ENCODE measurements at regions not wholly inside any gene's neighbourhood (a gene's known extent, or its start where the extent isn't known, plus 50 kb on each side); places are given as distances from the start of the nearest gene placed in this dataset.

- DNase-seq (ENCODE audit: low spot score), result no peak
- H3K4me3 ChIP-seq (ENCODE audit: low read depth, low read length, poor library complexity, severe bottlenecking), result no peak overlapping the region
- CTCF ChIA-PET, result no interaction called here
- H3K9me3 ChIP-seq (ENCODE audit: low read depth, low read length, poor library complexity, severe bottlenecking), result peaks cover 25% of the 10 kb centered on the region
- no TSS peak for BruUV-seq (replicated peaks)
- H3K4me1 ChIP-seq (ENCODE audit: insufficient read depth, low read length, poor library complexity, severe bottlenecking), result no peaks in the 10 kb centered on the region
- no peak for TF ChIP-seq CTCF (conservative IDR thresholded peaks at IDR 0.05; ENCODE audit: low read depth, low read length)
- TF ChIP-seq EZH2 (IDR thresholded peaks at IDR 0.05; ENCODE audit: borderline replicate concordance, low read depth, low read length, poor library complexity, severe bottlenecking), result no peak
- POLR2A ChIA-PET (ENCODE audit: low non-redundant PET), result no interaction called here
- intact Hi-C loops (cut with micrococcal nuclease; ENCODE audit: unreplicated experiment), result no loop called here
- H3K36me3 ChIP-seq (ENCODE audit: insufficient read depth, low read length, poor library complexity, severe bottlenecking), result no peaks in the 10 kb centered on the region
- no peaks in the 10 kb centered on the region for H3K27me3 ChIP-seq (replicated peaks; ENCODE audit: insufficient read depth, low read depth, low read length, poor library complexity)
- H3K27ac ChIP-seq (ENCODE audit: low read depth, low read length, poor library complexity, severe bottlenecking), result no peak overlapping the region
These were observed 536.7 kb upstream of the IMPG1 start for GRCh38 chr6:76609160-76609559.

- CTCF ChIA-PET, result no interaction called here
- H3K36me3 ChIP-seq (ENCODE audit: insufficient read depth, low read length, poor library complexity, severe bottlenecking), result no peaks in the 10 kb centered on the region
- H3K27me3 ChIP-seq (replicated peaks; ENCODE audit: insufficient read depth, low read depth, low read length, poor library complexity), result no peaks in the 10 kb centered on the region
- H3K9me3 ChIP-seq (ENCODE audit: low read depth, low read length, poor library complexity, severe bottlenecking), result peaks cover 6% of the 10 kb centered on the region
- H3K4me1 ChIP-seq (ENCODE audit: insufficient read depth, low read length, poor library complexity, severe bottlenecking), result no peaks in the 10 kb centered on the region
- TF ChIP-seq CTCF (conservative IDR thresholded peaks at IDR 0.05; ENCODE audit: low read depth, low read length), result no peak
- no peak for TF ChIP-seq EZH2 (IDR thresholded peaks at IDR 0.05; ENCODE audit: borderline replicate concordance, low read depth, low read length, poor library complexity, severe bottlenecking)
- BruUV-seq (replicated peaks), result no TSS peak
- no peak for DNase-seq (ENCODE audit: low spot score)
- POLR2A ChIA-PET (ENCODE audit: low non-redundant PET), result no interaction called here
- H3K27ac ChIP-seq (ENCODE audit: low read depth, low read length, poor library complexity, severe bottlenecking), result no peak overlapping the region
- H3K4me3 ChIP-seq (ENCODE audit: low read depth, low read length, poor library complexity, severe bottlenecking), result no peak overlapping the region
- intact Hi-C loops (cut with micrococcal nuclease; ENCODE audit: unreplicated experiment), result no loop called here
These were observed 521.6 kb upstream of the IMPG1 start for GRCh38 chr6:76594109-76594508.

GRCh38 chr6:76593668-76594067 is 521.2 kb upstream of the IMPG1 start:
- BruUV-seq (replicated peaks), result no TSS peak
- no peaks in the 10 kb centered on the region for H3K4me1 ChIP-seq (ENCODE audit: insufficient read depth, low read length, poor library complexity, severe bottlenecking)
- POLR2A ChIA-PET (ENCODE audit: low non-redundant PET), result no interaction called here
- no peaks in the 10 kb centered on the region for H3K27me3 ChIP-seq (replicated peaks; ENCODE audit: insufficient read depth, low read depth, low read length, poor library complexity)
- CTCF ChIA-PET, result no interaction called here
- H3K9me3 ChIP-seq (ENCODE audit: low read depth, low read length, poor library complexity, severe bottlenecking), result peaks cover 7% of the 10 kb centered on the region
- H3K27ac ChIP-seq (ENCODE audit: low read depth, low read length, poor library complexity, severe bottlenecking), result no peak overlapping the region
- H3K4me3 ChIP-seq (ENCODE audit: low read depth, low read length, poor library complexity, severe bottlenecking), result no peak overlapping the region
- TF ChIP-seq EZH2 (IDR thresholded peaks at IDR 0.05; ENCODE audit: borderline replicate concordance, low read depth, low read length, poor library complexity, severe bottlenecking) (no peak), CTCF (conservative IDR thresholded peaks at IDR 0.05; ENCODE audit: low read depth, low read length) (no peak)
- DNase-seq (ENCODE audit: low spot score), result no peak
- intact Hi-C loops (cut with micrococcal nuclease; ENCODE audit: unreplicated experiment), result no loop called here
- H3K36me3 ChIP-seq (ENCODE audit: insufficient read depth, low read length, poor library complexity, severe bottlenecking), result no peaks in the 10 kb centered on the region

Measured in A673 (cell line).